Brain pericyte (primary cell): ENCODE measurements at regions not wholly inside any gene's neighbourhood (a gene's known extent, or its start where the extent isn't known, plus 50 kb on each side); places are given as distances from the start of the nearest gene placed in this dataset.

Experiments
- DNase-seq: peaks from one replicate; pipeline ENCODE4 v3.0.0-alpha.2; 2012; ENCODE audit warnings: low read depth, low spot score

DNA sequence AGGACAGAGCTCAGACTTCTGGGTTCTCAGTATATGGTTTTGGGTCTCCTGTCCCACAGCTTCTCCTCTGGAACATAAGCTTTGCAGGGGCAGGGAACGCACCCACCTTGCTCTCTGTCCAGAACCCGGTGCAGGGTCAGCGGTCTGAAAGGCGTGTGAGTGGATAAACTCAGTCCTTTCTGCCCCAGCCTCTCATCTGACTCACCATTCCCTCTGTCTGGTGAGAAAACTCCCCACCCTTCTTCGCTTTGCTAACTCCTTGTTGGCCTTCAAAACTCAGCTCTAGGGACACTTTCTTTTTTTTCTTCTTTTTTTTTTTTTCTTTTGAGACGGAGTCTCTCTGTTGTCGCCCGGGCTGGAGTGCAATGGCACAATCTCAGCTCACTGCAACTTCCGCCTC, 68.9 kb upstream of the NUP50 start:
- no peak for DNase-seq

DNA sequence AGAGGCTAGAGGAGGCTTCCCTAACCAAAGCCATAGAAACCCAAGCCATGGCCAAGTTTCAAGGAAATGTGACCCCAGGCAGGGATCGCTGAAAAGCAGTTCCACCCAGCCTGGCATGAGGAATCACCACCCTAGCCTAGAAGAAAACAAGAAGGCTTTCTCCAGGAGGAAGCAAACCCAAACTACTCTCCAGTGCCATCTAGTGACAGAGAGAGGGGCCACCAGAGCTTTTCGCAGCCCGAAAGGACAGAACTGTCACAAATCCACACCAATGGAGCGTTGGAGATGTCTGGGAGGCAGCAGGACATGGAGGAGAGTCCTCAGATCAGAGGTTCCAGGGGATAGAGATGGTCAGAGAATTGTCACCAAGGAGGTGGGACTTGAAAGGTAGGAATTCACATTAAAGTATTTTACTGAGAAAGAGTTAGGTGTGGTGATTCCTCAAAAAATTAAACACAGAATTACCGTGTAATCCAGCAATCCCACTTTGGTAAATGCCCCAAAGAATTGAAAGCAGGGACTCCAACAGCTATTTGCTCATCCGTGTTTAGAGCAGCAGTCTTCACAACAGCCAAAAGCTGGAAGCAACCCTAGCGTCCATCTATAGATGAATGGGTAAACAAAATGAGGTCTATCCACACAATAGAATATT, 67.3 kb upstream of the NUP50 start:
- DNase-seq, result no peak

- no peak for DNase-seq
These were observed 66.7 kb upstream of the NUP50 start for GRCh38 chr22:45097061-45097460.

DNA sequence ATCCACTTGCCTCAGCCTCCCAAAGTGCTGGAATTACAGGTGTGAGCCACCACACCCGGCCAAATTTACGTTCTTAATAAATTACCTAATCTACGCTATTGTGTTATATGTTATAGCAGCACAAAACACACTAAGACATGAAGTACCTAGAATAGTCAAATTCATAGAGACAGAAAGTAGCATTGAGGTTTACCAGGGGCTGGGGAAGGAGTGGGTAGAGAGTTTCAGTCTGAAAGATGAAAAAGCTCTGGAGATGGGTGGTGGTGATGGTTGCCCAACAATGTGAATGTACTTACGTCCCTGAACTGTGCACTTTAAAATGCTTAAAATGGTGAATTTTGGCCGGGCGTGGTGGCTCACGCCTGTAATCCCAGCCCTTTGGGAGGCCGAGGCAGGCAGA, 65.7 kb upstream of the NUP50 start:
- no peak for DNase-seq

DNA sequence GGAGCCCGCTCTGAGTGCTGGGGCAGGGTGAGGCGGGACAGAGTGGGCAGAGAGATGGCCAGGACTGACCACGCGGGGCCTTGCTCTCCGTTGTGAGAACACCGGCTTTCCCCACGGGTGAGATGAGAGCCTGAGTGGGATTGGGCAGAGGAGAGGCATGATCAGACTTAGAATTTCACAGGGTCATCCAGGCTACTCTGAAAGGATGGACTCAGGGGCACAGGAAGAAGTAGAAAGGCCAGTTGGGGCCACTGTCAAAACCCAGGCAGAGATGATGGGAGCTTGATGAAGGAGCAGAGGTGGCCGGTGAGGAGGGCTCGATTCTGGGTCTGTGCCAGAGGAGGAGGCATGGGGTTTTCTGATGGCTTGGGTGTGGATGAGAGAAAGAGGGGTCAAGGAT, 63.8 kb upstream of the NUP50 start:
- DNase-seq, result no peak

GRCh38 chr22:45101515-45102227, 62.1 kb upstream of the NUP50 start:
- no peak for DNase-seq

DNA sequence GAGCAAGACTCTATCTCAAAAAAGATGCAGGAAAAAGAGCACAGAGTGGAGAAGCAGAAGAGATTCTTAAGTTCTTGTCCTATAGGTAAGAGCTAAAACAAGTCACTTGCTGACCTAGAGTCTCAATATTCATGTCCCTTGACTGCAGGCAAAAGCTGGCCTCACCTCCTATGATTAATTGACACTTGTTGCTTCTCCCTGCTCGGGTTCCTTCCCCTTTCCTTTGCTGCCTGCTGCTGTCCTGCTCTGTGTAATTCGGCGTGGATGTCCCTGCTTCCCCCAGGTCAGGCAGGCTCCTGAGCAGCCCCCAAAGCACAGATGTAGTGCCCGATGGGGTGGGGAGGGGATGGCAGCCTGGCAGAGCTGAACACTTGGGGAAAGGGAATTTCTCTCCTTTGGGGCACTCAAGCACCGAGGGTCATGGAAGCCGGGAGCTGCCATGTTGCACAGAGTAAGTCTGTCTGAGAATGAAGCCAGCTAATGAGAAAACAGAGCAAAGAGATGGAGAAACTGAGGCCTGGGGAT, 60.8 kb upstream of the NUP50 start:
- DNase-seq, result no peak

DNA sequence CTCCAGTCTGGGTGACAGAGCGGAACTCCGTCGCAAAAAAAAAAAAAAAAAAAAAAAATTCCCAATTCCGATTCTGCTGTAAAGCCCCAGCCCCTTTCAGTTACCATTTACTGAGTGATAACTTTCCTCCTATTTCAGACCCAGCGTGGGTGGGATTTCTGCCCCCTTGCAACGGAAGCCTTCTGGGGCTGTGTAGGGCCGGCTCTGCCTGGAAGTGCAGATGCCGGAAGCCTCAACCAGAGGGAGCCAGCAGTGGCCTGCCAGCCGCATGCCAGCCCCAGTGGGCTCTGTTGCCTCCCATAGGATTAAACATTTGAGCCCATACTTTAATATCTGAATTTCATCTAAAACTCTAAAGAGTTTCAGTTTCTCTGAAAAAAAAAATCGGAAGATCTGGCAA, 60.0 kb upstream of the NUP50 start:
- DNase-seq, result no peak

GRCh38 chr22:45104313-45104712, 59.4 kb upstream of the NUP50 start:
- DNase-seq, result no peak

DNA sequence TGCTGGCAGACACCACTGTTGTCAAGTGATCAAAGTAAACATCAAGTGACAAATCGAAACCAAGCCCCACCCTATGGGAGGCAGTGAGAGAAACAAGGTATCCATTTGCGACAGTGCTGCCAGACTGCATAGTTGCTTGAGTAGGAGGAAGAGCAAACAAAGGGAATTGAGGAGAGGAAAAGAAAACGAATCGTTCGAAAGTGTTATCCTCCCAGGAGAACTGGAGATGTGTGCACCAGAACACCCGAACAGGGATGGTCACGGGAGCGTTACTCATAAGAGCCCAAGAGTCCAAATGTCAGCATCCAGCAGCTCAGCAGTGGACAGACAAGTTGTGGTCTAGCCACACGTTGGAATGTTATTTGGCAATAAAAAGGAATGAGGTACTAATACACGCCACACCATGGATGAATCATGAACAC, 58.4 kb upstream of the NUP50 start:
- DNase-seq, result no peak

DNA sequence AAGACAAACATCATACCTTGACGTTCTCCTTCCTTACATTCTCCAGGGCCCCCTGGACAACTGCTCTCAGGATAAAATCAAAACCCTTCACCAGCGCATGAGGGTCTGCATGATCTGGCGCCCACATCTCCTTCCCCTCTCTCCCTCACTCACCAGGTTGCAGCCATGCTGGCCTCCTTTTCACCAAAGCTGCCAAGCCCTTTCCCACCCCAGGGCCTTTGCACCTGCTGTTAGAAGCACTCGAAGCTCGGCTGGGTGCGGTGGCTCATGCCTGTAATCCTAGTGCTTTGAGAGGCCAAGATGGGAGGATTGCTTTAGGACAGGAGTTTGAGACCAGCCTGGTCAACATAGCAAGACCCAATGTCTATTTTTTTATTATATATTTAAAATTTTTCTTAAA, 56.1 kb upstream of the NUP50 start:
- no peak for DNase-seq

GRCh38 chr22:45112136-45112879, 51.4 kb upstream of the NUP50 start:
- DNase-seq, result no peak
